ENCODE measurements at regions not wholly inside any gene's neighbourhood (a gene's known extent, or its start where the extent isn't known, plus 50 kb on each side); places are given as distances from the start of the nearest gene placed in this dataset.
A peak's percentile ranks its signal among the peaks of the same experiment; 100 is the strongest.

DNA sequence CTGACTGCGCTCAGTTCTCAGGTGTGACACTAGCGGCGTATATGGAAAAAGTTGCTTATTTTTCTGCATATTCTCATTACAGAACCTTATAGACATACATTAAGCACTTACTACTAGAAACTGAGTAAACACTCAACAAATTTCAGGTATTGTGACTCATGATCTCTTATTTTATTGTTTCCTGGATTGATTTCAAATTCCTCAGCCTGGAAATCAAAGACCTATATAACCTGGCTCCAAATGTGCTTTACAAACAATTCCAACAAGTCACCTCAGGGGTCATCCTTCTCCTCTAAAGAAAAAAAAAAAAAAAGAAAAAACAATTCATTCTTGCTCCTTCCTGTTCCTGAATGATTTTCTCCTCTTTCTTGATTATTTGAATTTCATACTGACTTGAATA, 152.3 kb downstream of the ADAM29 start:
- ChIA-PET POLR2A (no interaction called here), CTCF (no interaction called here)
- ATAC-seq (no peak), FAIRE-seq (no peak), DNase-seq (ENCODE audit: low read depth in 1 of 2, low spot score in 1 of 2) (no peak)
- Histone ChIP-seq H3K4me2 (no peak overlapping the region), H3K4me1 (no peaks in the 10 kb centered on the region), H3K27ac (no peak overlapping the region), H3K4me3 (no peak overlapping the region), H3K9me3 (no peaks in the 10 kb centered on the region)
- WGBS (ENCODE audit: missing lambda C conversion rate): 94% methylated on average over 3 of the region's 3 CpGs
- TF ChIP-seq CHD2 (IDR thresholded peaks at IDR 0.05; ENCODE audit: low read length, partially characterized antibody): no peak
- no peak for TF ChIP-seq FOSB (CRISPR knock-in tag; IDR thresholded peaks at IDR 0.05)
- no peak for TF ChIP-seq POLR2AphosphoS2 (conservative IDR thresholded peaks at IDR 0.05; ENCODE audit: low read length)
- TF ChIP-seq HOXB5 (CRISPR knock-in tag; IDR thresholded peaks at IDR 0.05): no peak
- TF ChIP-seq ZFP36 (IDR thresholded peaks at IDR 0.05; ENCODE audit: borderline replicate concordance, partially characterized antibody): no peak
- TF ChIP-seq, protein P1, sequence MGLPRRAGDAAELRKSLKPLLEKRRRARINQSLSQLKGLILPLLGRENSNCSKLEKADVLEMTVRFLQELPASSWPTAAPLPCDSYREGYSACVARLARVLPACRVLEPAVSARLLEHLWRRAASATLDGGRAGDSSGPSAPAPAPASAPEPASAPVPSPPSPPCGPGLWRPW (IDR thresholded peaks at IDR 0.05): no peak
- no peak for TF ChIP-seq EHF (CRISPR knock-in tag; IDR thresholded peaks at IDR 0.05)

DNA sequence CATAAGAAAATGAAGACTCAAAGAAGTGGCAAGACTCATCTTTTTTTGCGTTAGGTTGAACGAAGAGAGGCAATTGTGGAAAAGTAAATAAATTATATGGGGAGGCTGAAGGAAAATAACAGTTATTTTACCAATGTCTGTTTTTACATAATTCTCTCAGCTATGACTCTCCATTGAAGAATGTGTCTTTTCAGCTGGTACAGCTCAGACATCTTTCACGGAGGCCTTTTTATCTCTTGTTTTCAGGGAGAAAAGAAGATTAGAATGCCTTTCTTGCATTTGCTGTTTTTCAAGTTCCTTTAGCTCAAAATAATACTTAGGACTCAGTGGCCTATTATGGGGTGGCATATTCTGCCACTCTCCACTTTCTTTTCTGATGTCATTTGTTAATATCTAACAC, 153.0 kb downstream of the ADAM29 start:
- 8% methylated on average over 3 of the region's 3 CpGs for WGBS (ENCODE audit: missing lambda C conversion rate)
- H3K9me3 ChIP-seq: no peaks in the 10 kb centered on the region
- no peak overlapping the region for H3K4me3 ChIP-seq
- no peak overlapping the region for H3K27ac ChIP-seq
- POLR2A ChIA-PET: no interaction called here
- no peaks in the 10 kb centered on the region for H3K4me1 ChIP-seq
- CTCF ChIA-PET: no interaction called here
- no peak for DNase-seq (ENCODE audit: low read depth in 1 of 2, low spot score in 1 of 2)
- FAIRE-seq: no peak
- no peak for TF ChIP-seq HDAC2 (IDR thresholded peaks at IDR 0.05)
- no peak for ATAC-seq
- no peak overlapping the region for H3K4me2 ChIP-seq

DNA sequence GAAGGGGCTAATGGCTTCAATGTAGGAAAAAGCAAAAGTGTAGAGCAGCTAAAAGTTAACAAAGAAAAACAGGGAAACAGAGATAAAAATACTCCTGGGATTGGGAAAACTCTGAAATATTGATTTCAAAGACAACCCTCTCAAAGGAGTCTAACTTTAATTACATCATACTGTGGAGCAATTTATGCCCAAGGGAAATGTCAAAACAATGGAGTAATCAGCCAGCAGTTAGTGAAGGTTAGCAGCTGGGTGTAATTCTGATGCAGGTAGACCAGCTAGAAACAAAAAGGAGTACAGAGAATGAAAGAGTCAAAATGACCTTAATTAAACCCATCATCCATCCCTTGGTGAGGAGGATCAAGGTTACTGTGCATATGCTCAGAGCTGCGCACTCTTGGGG, 169.0 kb downstream of the ADAM29 start:
- CTCF ChIA-PET: no interaction called here
- POLR2A ChIA-PET: no interaction called here
- TF ChIP-seq ZSCAN20 (CRISPR knock-in tag; IDR thresholded peaks at IDR 0.05) (no peak), RARB (CRISPR knock-in tag; IDR thresholded peaks at IDR 0.05) (no peak), FOSL2 (IDR thresholded peaks at IDR 0.05) (no peak), FOSL2 (CRISPR knock-in tag; IDR thresholded peaks at IDR 0.05) (no peak), NR3C1 (IDR thresholded peaks at IDR 0.05) (no peak), TP53 (CRISPR knock-in tag; IDR thresholded peaks at IDR 0.05) (no peak)
- DNase-seq (ENCODE audit: low read depth in 1 of 2, low spot score in 1 of 2) (no peak), FAIRE-seq (no peak), ATAC-seq (no peak)
- Histone ChIP-seq H3K27ac (no peak overlapping the region), H3K4me3 (no peak overlapping the region), H3K9me3 (no peaks in the 10 kb centered on the region), H3K4me1 (no peaks in the 10 kb centered on the region), H3K4me2 (no peak overlapping the region)
- WGBS (ENCODE audit: missing lambda C conversion rate): 48% methylated on average over 1 of the region's 1 CpG

DNA sequence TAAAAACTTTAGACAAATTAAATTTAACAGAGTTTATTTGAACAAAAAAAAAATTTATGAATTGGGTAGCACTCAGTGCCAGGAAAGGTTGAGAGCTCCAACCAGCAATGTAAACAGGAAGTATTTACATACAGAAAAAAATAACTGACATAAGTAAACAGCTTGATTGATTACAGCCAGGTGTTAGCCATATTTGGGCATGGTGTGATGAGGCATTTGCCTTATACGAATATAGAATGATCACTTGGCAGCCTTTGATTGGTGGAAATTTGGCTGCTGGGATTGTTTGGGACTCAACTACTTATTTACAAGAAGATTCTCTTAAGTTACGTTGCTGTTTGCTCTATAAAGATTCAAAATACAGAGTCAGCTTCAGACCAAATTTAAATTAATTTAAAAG, 172.0 kb downstream of the ADAM29 start:
- no peaks in the 10 kb centered on the region for H3K9me3 ChIP-seq
- no peak overlapping the region for H3K4me2 ChIP-seq
- ChIA-PET POLR2A (no interaction called here), CTCF (no interaction called here)
- ATAC-seq: no peak
- no peak for FAIRE-seq
- no peaks in the 10 kb centered on the region for H3K4me1 ChIP-seq
- peak in 1 of 2 experiments; percentile 21 for DNase-seq (ENCODE audit: low read depth in 1 of 2, low spot score in 1 of 2)
- H3K4me3 ChIP-seq: no peak overlapping the region
- WGBS (ENCODE audit: missing lambda C conversion rate): 40% methylated on average over 2 of the region's 2 CpGs
- TF ChIP-seq, protein P2, sequence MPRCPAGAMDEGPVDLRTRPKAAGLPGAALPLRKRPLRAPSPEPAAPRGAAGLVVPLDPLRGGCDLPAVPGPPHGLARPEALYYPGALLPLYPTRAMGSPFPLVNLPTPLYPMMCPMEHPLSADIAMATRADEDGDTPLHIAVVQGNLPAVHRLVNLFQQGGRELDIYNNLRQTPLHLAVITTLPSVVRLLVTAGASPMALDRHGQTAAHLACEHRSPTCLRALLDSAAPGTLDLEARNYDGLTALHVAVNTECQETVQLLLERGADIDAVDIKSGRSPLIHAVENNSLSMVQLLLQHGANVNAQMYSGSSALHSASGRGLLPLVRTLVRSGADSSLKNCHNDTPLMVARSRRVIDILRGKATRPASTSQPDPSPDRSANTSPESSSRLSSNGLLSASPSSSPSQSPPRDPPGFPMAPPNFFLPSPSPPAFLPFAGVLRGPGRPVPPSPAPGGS (IDR thresholded peaks at IDR 0.05): no peak
- TF ChIP-seq NPAS2 (CRISPR knock-in tag; IDR thresholded peaks at IDR 0.05; ENCODE audit: borderline replicate concordance) (no peak), RFX5 (IDR thresholded peaks at IDR 0.05) (no peak), ZC3H11A (IDR thresholded peaks at IDR 0.05) (no peak), EHF (CRISPR knock-in tag; IDR thresholded peaks at IDR 0.05) (no peak), ZFP36 (IDR thresholded peaks at IDR 0.05; ENCODE audit: borderline replicate concordance, partially characterized antibody) (no peak), EHMT2 (IDR thresholded peaks at IDR 0.05; ENCODE audit: low read depth) (no peak), NFE2L2 (conservative IDR thresholded peaks at IDR 0.05; ENCODE audit: low read length) (no peak), MAZ (IDR thresholded peaks at IDR 0.05; ENCODE audit: borderline replicate concordance, low read depth, low read length) (no peak), EP300 (IDR thresholded peaks at IDR 0.05) (no peak), ZSCAN20 (CRISPR knock-in tag; IDR thresholded peaks at IDR 0.05) (no peak), JUN (IDR thresholded peaks at IDR 0.05) (no peak), CHD2 (IDR thresholded peaks at IDR 0.05; ENCODE audit: low read length, partially characterized antibody) (no peak), MYC (IDR thresholded peaks at IDR 0.05; ENCODE audit: borderline replicate concordance, low read length) (no peak)
- TF ChIP-seq, protein P3, sequence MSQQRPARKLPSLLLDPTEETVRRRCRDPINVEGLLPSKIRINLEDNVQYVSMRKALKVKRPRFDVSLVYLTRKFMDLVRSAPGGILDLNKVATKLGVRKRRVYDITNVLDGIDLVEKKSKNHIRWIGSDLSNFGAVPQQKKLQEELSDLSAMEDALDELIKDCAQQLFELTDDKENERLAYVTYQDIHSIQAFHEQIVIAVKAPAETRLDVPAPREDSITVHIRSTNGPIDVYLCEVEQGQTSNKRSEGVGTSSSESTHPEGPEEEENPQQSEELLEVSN (IDR thresholded peaks at IDR 0.05; ENCODE audit: borderline replicate concordance, low read depth): no peak
- TF ChIP-seq, protein P4, sequence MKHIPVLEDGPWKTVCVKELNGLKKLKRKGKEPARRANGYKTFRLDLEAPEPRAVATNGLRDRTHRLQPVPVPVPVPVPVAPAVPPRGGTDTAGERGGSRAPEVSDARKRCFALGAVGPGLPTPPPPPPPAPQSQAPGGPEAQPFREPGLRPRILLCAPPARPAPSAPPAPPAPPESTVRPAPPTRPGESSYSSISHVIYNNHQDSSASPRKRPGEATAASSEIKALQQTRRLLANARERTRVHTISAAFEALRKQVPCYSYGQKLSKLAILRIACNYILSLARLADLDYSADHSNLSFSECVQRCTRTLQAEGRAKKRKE (CRISPR knock-in tag; IDR thresholded peaks at IDR 0.05; ENCODE audit: low read depth): no peak
- TF ChIP-seq, protein P5, sequence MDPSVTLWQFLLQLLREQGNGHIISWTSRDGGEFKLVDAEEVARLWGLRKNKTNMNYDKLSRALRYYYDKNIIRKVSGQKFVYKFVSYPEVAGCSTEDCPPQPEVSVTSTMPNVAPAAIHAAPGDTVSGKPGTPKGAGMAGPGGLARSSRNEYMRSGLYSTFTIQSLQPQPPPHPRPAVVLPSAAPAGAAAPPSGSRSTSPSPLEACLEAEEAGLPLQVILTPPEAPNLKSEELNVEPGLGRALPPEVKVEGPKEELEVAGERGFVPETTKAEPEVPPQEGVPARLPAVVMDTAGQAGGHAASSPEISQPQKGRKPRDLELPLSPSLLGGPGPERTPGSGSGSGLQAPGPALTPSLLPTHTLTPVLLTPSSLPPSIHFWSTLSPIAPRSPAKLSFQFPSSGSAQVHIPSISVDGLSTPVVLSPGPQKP (IDR thresholded peaks at IDR 0.05; ENCODE audit: low read depth, low read length): no peak
- TF ChIP-seq, protein P1 (IDR thresholded peaks at IDR 0.05): no peak
- H3K27ac ChIP-seq: no peak overlapping the region
